Left renal cortex interstitium (tissue), 4 donors: ENCODE measurements at regions not wholly inside any gene's neighbourhood (a gene's known extent, or its start where the extent isn't known, plus 50 kb on each side); places are given as distances from the start of the nearest gene placed in this dataset.
"Not testable (repeated sequence)": the region's sequence is repeated elsewhere in the genome, so short reads cannot be mapped to it uniquely, and the experiment has no call there.

Experiments used
- DNase-seq, 4 donors: peaks; one replicate each; pipeline ENCODE4 v3.0.0-alpha.2; 2013; ENCODE audit warnings: low read depth in 4 of 4, low spot score in 2 of 4, missing footprints in 1 of 4

DNA sequence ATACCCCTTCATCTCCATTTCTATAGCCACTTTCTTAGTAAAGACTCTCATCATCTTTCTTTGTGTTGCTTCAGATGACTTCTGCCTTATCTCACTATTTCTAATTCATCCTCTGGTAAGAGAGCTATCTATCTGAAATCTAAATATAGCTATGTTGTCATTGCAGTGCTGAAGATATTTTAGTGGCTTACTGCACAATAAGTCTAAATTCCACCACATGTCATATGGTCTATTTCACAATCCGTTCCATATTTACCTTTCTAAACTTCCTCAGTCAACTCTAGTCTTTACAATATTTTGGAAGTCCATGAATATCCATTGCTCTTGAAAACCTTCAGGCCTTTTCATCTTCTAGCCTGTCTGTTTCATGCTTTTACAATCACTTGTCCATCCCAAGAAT lies 465.1 kb upstream of the SLC10A2 start:
- DNase-seq, result no peak

DNA sequence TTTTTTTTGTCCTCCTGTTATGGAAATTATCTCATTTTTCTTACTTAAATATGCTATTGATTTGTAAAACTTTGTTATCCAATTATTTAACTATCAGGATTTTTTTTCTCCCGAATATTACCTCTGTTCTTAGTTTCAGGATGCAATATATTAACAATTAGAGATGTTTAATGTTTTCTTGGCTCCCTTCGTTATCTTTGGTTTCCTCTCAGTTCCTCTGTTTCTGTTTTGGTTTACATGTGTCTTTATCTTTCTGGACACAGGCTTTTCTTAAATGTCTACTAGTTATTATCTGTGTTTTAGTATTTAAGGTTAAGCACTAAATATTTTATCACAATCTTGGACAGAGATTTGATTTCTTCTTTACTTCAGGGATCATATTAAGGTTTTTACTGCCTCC lies 462.2 kb upstream of the SLC10A2 start:
- DNase-seq, result no peak

DNA sequence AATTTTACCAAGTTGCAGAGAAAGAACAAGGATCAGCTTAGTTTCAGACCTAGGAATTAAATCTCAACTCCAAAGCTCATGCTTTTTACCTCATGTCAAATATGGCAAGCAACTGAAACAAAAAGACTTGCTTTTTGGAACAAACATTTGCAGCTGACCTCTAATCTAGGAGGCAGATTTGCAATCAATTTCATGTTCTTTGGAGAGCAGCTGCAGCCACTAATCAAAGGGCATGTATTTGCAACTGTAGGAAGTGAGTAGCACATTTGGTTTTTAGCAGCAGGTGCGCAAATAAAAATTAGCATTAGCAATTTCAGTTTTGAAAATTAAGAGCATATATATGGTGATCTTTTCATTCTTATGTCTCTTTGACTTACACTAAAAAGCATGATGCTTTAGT lies 459.3 kb upstream of the SLC10A2 start:
- DNase-seq, result no peak

DNA sequence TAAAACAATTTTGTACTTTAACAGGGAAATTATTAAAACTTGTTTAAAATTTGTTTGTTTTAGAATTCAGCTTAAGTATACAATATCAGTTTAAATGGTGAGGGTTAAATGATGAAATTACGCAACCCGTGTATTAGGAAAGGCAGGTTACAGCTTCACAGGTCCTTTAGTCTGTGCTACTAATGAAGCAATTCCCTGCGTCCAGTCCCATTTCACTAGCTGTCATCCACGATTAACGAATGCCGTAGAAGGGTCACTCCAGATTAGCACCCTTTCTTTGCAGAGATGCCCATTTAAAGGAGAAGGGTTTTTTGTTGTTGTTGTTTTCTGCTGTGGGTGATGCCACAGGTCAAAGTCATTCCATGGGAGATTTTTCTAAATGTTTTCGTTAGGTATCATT lies 457.6 kb upstream of the SLC10A2 start:
- no peak for DNase-seq

DNA sequence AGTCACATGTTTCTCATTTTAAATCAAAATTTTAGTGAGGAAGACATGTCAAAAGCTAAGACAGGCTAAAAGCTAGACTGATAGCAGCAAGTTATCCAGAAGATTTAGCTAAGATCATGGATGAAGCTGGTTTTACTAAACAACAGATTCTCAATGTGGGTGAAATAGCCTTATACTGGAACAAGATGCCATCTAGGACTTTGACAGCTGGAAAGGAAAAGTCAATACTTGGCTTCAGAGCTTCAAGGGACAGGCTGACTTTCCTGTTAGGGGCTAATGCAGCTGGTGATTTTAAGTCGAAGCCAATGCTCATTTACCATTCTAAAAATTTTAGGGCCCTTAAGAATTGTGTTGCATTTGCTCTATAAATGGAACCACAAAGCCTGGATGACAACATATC lies 455.3 kb upstream of the SLC10A2 start:
- DNase-seq, result no peak

DNA sequence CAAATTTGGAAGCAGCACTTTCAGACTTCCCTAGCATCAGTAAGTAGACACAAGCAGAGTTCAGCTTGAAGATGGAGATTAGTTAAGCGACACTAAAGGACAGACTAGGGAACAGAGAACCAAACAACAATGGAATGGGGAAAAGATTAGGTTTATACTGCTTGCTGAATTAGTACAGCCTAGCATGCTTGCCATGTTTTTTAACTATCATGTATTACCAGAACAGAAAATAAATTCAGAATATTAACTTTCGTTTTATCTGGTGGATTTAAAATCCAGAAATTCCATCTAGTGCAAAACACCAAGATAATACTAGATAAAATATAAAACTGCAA lies 451.5 kb upstream of the SLC10A2 start:
- DNase-seq, result no peak

DNA sequence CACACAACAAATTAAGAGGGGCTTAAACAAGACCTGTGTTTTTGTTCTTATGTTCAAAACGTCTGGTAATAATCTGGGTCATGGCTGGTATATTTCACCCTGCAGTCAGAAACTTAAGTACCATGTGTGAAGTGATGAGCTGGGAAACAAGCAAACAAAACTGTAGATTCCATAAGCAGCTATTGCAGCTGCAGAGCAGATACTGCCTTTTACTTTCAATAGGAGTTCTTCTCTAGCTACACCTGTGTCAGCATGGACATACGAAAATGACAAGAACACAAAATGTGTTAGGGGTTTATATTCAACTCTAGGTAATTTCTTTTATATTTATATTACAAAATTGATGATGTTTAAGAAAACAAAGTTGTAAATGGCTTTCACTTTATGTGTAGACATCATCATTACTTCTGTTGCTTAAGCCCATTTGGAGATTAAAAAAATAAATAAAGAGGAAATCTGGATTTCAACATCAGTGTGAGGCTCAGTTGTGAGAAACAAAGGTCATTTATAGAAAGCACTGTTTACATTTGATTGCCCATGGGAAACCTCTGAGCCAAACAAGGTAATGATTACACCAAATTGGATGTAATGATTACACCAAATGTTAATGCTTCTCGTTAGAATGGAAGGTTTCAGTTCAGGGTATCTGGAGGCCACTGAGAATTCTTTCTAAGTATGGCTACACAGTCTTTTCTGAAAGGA lies 451.0 kb upstream of the SLC10A2 start:
- DNase-seq, result peak in 2 of 4 donors; percentile 28 to 49

DNA sequence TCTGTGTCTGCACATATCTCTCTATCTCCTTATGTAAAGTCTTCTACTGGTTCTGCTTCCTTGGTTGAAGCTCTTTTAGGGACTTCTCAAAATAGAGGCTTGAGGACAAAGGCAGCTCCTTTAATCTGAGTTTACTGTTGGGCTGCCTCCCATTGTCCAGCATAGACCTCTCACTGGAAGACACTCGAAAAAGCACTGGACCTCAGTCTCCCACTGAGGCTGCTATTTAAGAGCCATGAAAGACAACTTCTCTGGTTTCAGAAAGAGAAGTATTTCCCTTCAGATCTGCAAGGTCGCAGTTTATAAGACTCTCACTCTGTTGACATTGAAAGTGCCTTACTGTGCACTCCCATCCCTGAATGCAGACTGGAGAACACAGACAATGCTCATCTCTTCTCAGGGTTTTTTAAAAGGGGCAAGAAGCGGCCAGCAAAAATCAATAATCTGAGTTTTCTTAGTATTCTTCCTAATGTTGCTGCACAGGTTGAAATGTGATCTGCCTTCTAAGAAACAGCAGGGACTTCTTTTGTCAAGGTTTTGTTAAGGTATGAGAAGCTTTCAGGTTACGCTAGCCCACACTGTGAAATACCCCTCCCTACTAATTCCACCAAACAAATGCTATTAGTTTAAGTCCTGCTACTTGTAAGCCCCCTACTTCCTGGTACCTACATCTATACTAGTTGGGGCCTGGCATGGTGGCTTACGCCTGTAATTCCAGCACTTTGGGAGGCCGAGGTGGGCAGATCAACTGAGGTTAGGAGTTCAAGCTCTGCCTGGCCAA lies 450.0 kb upstream of the SLC10A2 start:
- no peak for DNase-seq

DNA sequence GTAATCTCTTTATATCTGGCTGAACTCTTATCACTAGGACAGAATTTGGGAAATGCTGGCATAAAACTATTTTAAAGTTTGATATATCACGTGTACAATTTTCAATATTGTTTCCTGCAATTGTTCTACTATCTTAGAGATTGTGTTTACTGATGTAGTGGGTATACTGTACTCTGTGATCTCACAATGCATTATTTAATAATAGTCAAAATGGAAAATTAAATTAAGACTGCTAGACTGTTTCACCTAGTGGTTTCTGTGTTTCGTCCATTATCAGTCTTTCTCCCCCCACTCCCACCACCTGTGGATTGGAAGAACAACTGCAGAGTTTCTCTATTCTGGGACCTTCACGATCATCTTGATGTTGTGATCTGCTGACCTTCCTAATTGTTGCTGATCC lies 449.2 kb upstream of the SLC10A2 start:
- DNase-seq, result no peak

DNA sequence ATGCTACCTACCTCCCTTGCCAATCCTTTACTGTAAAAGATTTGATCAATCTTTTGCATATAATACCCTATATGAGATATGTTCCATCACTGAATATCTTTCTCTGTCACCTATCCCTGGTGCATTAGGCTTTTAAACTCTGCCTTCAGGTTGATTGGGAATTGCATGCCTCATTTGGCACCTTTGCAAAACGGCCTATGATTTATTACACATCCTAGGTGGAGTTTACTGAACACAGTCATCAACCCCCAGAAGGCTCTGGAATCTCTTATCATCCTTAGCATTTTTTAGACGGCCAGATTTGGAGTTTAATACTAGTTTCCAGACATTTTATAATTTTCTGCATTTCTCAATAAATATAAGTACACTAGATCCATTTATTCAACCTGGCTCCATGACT lies 448.4 kb upstream of the SLC10A2 start:
- DNase-seq, result no peak

DNA sequence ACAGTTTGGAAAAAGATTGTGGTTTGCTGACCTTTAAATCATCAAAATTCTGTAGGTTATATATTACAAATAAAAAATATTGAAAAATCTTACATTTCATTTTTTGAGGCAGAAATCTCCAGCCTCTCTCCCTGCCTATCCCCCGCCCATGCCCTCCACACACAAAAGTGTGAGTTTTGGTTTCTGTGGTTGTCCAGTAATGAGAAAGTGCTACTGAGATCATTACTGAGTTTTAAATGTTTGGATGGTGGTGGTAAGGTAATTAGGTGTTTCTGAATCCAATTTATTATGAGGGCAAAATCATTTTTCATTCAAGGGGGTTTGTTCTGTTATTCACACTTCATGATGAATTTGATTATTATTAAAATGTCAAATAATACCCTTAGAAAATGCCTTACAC lies 448.0 kb upstream of the SLC10A2 start:
- no peak for DNase-seq

DNA sequence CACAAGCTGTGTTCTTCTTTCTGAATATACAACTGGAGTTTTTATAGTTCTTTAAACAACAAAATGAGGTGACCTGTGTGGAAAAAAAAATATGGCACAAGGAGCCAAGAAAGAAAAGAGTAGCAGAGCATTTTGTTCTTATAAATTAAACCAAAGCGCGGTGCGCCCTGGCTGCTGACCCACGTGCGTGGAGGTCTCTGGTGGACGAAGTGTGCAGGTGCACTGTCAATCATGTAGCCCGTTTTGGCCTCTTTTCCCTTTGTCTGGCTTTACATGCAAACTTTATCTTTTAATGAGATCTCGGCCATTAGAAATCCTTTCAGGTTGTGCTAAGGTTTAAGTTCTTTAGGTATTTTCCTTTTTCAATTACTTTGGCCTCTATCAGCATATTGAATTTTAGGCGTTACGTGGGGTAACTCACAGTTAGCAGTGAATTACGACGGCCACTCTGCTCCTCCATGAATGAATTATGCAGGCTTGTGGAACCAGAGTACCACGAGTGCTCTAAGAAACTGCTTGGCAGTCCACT lies 443.9 kb upstream of the SLC10A2 start:
- peak in 1 of 4 donors; percentile 16 for DNase-seq

DNA sequence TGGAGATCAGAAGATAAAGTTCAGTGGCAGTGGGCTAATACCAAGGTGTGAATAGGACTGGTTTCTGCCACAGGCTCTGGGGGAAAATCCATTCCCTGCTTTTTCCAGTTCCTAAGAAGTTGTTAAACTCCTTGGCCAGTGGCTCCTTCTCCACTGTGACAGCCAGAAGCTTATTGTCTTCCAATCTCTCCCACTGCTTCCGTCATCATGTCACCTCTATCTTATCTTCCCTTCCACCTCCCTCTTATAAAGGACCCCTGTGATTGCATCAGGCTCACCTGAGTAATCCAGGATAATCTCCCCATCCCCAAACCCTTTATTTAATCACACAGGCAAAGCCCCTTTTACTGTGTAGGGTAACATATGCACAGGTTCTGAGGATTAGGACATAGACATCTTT lies 431.2 kb upstream of the SLC10A2 start:
- DNase-seq, result no peak

DNA sequence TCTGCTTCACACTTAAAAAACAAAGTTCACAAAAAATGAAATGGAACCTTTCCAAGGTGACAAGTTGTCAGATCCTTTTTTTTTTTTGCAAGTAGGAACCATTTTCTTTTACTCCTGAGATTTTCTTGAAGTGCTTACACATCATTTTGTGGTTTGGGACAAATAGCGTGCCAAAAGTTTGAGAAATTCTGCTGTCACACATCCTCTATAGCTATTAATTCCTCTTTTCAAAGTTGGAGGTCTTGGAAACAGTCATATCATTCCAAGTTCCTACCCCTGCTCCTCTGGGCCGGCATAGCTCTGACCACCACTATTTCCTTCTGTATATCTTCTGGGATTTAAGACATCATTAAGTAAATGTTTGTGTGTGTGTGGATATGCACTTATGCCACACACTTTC lies 421.6 kb upstream of the SLC10A2 start:
- DNase-seq, result no peak

DNA sequence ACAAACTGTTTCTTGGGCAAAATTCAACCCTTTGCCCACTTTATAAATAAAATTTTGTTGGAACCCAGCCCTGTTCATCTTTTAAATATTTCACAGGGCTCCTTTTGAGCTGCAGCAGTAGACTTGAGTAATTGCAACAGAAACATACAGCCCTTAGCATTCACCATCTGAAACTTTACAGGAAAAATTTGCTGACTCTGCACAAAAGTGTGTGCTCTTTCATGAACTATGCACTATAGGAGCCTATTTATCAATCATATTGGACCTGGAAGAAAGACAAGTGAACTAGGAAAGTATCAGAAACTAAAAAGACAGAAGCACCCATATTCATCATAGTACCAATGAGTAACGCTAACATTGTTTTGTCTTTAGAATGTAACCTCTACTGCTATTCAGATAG lies 406.9 kb upstream of the SLC10A2 start:
- no peak for DNase-seq

DNA sequence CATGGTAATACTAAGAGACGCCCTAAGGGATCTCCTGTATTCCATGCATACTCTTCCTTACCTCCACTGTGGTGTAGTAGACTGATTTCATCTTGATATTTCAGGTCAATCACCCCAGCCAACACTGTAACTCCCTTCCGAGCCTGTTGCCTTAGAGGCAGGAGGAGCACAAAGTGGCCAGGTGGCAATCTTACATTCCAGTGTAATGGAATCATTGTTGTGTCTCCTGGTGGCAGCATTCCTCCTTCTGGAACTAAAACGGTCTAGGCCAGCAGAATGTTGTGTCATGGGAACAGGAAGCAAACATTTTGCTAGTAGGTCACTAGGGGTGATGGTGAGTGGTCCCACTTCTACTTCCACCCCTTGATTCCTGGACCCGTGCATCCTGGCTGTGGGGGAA lies 405.7 kb upstream of the SLC10A2 start:
- DNase-seq, result no peak

DNA sequence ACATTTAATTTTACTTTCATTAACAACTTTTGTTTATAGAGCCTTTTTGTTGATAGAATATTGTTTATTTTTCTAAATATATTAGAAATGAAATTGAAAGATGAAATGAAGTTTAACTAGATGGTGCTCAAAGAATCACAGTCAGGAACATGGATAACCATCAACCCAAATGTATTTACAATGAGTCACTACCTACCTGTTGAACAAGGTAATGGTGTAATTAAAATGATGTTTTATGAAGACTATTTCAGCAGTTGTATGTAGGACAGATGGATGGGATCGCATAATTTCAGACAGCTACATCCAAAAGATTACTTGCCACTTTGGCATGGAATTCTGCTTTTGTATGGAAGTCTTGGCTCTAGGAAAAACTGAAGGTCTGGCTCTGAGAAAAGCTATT lies 403.6 kb upstream of the SLC10A2 start:
- DNase-seq, result no peak

DNA sequence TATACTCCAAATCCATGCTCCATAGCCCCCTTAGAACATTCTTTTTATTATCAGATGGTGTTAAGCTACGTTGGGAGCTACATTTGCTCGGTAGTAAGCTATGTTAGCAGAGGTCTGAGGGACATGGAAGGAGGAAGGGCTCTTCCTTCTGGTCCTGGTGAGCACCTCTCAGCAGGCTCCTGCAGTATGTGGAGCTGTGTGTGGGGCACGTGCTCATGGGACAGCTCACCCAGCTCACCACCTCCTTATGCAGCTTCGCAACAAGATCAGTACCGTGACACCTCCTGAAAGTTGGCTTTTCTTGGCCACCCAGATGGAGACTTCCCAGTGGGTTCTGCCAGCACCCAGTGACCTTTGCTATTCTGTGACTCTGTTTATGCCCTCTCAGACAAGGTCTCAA lies 400.5 kb upstream of the SLC10A2 start:
- DNase-seq, result no peak

DNA sequence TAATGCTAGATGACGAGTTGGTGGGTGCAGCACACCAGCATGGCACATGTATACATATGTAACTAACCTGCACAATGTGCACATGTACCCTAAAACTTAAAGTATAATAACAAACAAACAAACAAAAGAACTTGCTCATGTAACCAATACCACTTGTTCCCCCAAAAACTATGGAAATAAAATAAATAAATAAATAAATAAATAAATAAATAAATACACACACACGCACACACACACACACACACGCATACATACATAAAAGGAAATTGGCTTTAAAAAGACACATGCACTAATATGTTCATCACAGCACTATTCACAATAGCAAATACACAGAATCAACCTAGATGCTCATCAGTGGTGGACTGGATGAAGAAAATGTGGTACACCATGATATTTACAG lies 394.0 kb upstream of the SLC10A2 start:
- DNase-seq, result not testable (repeated sequence)

DNA sequence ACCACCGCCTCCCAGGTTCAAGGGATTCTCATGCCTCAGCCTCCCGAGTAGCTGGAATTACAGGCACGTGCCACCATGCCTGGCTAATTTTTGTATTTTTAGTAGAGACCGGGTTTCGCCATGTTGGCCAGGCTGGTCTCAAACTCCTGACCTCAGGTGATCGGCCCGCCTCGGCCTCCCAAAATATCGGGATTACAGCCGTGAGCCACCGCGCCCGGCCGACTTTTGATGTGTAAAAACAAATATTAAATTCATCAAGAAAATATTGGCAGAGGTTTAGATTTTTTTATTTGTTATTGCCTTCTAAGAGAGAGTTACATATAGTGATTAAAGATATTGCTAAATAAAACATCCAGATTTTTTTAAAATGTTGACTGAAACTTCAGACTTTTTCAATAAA lies 390.8 kb upstream of the SLC10A2 start:
- DNase-seq, result not testable (repeated sequence)

DNA sequence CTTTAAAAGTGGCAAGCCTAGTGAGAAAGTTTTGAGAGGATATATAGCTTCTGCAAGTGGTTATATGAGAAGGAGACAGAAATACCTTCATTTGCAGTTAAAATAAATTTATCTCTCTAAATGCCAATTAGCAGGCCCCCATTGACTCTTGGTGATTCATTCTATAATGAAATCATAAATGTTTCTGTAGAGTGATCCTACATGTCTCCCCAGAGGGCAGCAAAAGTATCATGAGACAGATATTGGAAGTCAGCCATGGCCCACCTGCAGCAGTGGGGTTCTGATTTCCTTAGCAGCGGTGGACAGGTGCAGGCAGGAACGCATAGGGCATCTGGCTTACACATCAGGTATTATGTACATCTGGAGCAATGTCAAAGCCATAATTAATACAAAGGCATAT lies 385.4 kb upstream of the SLC10A2 start:
- DNase-seq, result no peak

DNA sequence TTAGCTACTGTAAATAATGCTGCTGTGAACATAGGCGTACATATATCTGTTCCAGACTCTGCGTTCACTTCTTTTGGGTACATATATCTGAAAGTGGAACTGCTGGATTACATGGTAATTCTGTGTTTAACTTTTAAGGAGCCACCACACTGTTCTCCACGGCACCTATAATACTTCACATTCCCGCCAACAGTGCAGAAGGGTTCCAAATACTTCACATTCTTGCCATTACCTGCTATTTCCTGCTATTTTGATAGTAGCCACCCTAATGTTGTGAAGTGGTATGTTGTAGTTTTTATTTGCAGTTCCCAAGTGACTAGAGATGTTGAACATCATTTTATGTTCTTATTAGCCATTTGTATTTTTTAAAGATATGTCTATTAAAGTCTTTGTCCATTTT lies 377.4 kb upstream of the SLC10A2 start:
- DNase-seq, result no peak
